Keratinocyte (primary cell): ENCODE measurements at regions not wholly inside any gene's neighbourhood (a gene's known extent, or its start where the extent isn't known, plus 50 kb on each side); places are given as distances from the start of the nearest gene placed in this dataset.

ENCODE experiments used
- DNase-seq: peaks from one replicate; pipeline ENCODE4 v3.0.0-alpha.2; 2011; ENCODE audit warnings: low read depth, missing footprints, low spot score
- FAIRE-seq: peaks from 2 replicates; lab custom pipeline; 2011; peaks lifted over from hg19 to GRCh38; lab: Jason Lieb, UNC
- H2AFZ ChIP-seq: 2 replicates; pipeline ENCODE4 v1.6.0; 2012; ENCODE audit warnings: low read length, control low read depth, inconsistent platforms; ENCODE audit not compliant: control insufficient read depth
- H3K27ac ChIP-seq: 2 replicates; pipeline ENCODE4 v1.5.1; 2011; ENCODE audit warnings: low read length; ENCODE audit not compliant: control insufficient read depth, insufficient read depth
- H3K27me3 ChIP-seq: 3 replicates; pipeline ENCODE4 v1.6.0; 2011; ENCODE audit warnings: low read length; ENCODE audit not compliant: control insufficient read depth, insufficient read depth; ENCODE audit errors: extremely low read depth
- H3K36me3 ChIP-seq, 2 experiments: 2 replicates in 1 of 2; 3 replicates in 1 of 2; pipeline ENCODE4 v1.5.1; 2011; ENCODE audit warnings: low read length in 2 of 2, mild to moderate bottlenecking in 1 of 2; ENCODE audit not compliant: control insufficient read depth in 2 of 2, insufficient read depth in 2 of 2; ENCODE audit errors: extremely low read depth in 1 of 2
- H3K4me1 ChIP-seq: 3 replicates; pipeline ENCODE4 v1.5.1; 2011; ENCODE audit warnings: low read length; ENCODE audit not compliant: control insufficient read depth, insufficient read depth; ENCODE audit errors: extremely low read depth
- H3K4me2 ChIP-seq: 3 replicates; pipeline ENCODE4 v1.6.0; 2011; ENCODE audit warnings: low read depth, low read length; ENCODE audit not compliant: control insufficient read depth, insufficient read depth; ENCODE audit errors: extremely low read depth
- H3K4me3 ChIP-seq, 3 experiments: fragments of 200-600 bp in 1 of 3; sonication (generic) in 1 of 3; 2 replicates in 2 of 3; 3 replicates in 1 of 3; pipeline ENCODE4 v1.5.1; 2011 to 2016; ENCODE audit warnings: low read length in 3 of 3, mild to moderate bottlenecking in 3 of 3, control low read depth in 2 of 3, inconsistent platforms in 1 of 3, low read depth in 1 of 3, mixed read lengths in 1 of 3, mixed run types in 1 of 3, moderate library complexity in 1 of 3; ENCODE audit not compliant: control insufficient read depth in 2 of 3, insufficient read depth in 2 of 3; ENCODE audit errors: extremely low read depth in 1 of 3
- H3K79me2 ChIP-seq: 2 replicates; pipeline ENCODE4 v1.6.0; 2012; ENCODE audit warnings: low read length; ENCODE audit not compliant: control insufficient read depth, insufficient read depth
- H3K9ac ChIP-seq: 3 replicates; pipeline ENCODE4 v1.6.0; 2011; ENCODE audit warnings: low read length; ENCODE audit not compliant: control insufficient read depth, insufficient read depth; ENCODE audit errors: extremely low read depth
- H3K9me1 ChIP-seq: 3 replicates; pipeline ENCODE4 v1.6.0; 2011; ENCODE audit warnings: low read length; ENCODE audit not compliant: control insufficient read depth, insufficient read depth; ENCODE audit errors: extremely low read depth
- H3K9me3 ChIP-seq: 2 replicates; pipeline ENCODE4 v1.5.1; 2012; ENCODE audit warnings: low read depth, low read length; ENCODE audit not compliant: control insufficient read depth
- H4K20me1 ChIP-seq: 3 replicates; pipeline ENCODE4 v1.6.0; 2011; ENCODE audit warnings: low read length; ENCODE audit not compliant: control insufficient read depth, insufficient read depth; ENCODE audit errors: extremely low read depth
- EZH2 ChIP-seq: IDR thresholded peaks from one replicate; pipeline ENCODE4 v1.6.1; 2012; ENCODE audit warnings: inconsistent platforms, mild to moderate bottlenecking, low read length, moderate library complexity
- dilution Hi-C: fragments of 300-500 bp; cut with MboI; formaldehyde crosslinking; loops from one replicate; pipeline ENCODE4 v1.7.0; 2020; ENCODE audit warnings: low sequenced_read_pairs; ENCODE audit not compliant: extremely low pct_ligation_motif_present
- TF ChIP-seq, protein P1 (sequence below), 3 experiments: IDR thresholded peaks in 1 of 3; conservative IDR thresholded peaks in 1 of 3; optimal IDR thresholded peaks in 1 of 3; 2 replicates in 2 of 3; 3 replicates in 1 of 3; pipeline versions ENCODE3 to v1.5.1; 2011; ENCODE audit warnings: low read length in 3 of 3, mild to moderate bottlenecking in 3 of 3, moderate library complexity in 2 of 3, control low read depth in 1 of 3, inconsistent platforms in 1 of 3; ENCODE audit not compliant: insufficient read depth in 2 of 3; ENCODE audit errors: extremely low read depth in 1 of 3

DNA sequence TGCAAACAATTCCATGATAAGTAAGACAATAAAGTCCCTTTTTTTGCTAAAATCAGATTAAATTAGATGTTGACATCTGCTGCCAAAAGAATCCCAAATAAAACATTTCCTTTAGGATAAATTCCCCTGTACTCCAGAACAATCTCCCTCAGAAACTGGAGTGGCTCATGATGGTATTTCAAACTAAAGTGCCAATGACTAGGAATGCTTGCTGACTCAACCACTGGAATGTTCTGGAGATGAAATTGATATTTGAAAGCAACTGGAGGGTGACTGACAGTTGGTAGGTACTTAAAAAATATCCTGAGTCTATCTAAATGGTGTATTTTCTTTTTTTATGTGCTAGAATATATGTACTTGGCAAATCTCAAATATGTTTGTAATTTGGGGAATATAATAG, 350.1 kb upstream of the TSHZ2 start:
- Histone ChIP-seq H3K79me2 (no peaks in the 10 kb centered on the region), H3K27ac (no peak overlapping the region), H3K4me2 (no peak overlapping the region), H3K4me1 (no peaks in the 10 kb centered on the region), H4K20me1 (no peaks in the 10 kb centered on the region), H2AFZ (no peak overlapping the region), H3K4me3 (no peak overlapping the region), H3K9ac (no peak overlapping the region), H3K9me1 (no peaks in the 10 kb centered on the region), H3K27me3 (no peaks in the 10 kb centered on the region), H3K36me3 (no peaks in the 10 kb centered on the region), H3K9me3 (no peaks in the 10 kb centered on the region)
- FAIRE-seq = no peak
- dilution Hi-C loops = no loop called here
- DNase-seq = no peak
- TF ChIP-seq, protein P1, sequence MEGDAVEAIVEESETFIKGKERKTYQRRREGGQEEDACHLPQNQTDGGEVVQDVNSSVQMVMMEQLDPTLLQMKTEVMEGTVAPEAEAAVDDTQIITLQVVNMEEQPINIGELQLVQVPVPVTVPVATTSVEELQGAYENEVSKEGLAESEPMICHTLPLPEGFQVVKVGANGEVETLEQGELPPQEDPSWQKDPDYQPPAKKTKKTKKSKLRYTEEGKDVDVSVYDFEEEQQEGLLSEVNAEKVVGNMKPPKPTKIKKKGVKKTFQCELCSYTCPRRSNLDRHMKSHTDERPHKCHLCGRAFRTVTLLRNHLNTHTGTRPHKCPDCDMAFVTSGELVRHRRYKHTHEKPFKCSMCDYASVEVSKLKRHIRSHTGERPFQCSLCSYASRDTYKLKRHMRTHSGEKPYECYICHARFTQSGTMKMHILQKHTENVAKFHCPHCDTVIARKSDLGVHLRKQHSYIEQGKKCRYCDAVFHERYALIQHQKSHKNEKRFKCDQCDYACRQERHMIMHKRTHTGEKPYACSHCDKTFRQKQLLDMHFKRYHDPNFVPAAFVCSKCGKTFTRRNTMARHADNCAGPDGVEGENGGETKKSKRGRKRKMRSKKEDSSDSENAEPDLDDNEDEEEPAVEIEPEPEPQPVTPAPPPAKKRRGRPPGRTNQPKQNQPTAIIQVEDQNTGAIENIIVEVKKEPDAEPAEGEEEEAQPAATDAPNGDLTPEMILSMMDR (optimal IDR thresholded peaks at IDR 0.05 in 1 of 3, IDR thresholded peaks at IDR 0.05 in 1 of 3, conservative IDR thresholded peaks at IDR 0.05 in 1 of 3; ENCODE audit: extremely low read depth in 1 of 3, insufficient read depth in 2 of 3, low read length in 3 of 3) = no peak
- no peak for TF ChIP-seq EZH2

DNA sequence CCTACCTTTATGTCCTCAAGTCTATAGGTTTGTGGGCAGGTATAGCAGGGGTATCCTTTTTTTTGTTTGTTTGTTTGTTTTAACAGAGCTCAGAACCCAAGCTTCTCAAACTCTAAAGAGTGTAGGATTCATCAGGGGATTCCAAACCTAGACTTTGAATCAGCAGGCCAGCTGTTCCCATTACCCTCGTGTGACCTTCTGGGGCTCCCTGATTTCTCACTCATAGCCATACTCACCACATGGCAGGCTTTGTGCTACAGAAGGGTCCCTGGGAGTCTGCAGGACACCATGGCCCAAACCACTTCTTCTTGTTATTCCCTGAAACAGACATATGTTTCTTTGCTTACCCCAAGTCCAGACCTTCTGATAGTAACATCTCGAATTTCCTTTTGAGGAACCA, 350.8 kb upstream of the TSHZ2 start:
- Histone ChIP-seq H3K27me3 (no peaks in the 10 kb centered on the region), H3K9me1 (no peaks in the 10 kb centered on the region), H2AFZ (no peak overlapping the region), H3K4me2 (no peak overlapping the region), H3K4me3 (no peak overlapping the region), H3K79me2 (no peaks in the 10 kb centered on the region), H4K20me1 (no peaks in the 10 kb centered on the region), H3K27ac (no peak overlapping the region), H3K9me3 (no peaks in the 10 kb centered on the region), H3K36me3 (no peaks in the 10 kb centered on the region), H3K4me1 (no peaks in the 10 kb centered on the region), H3K9ac (no peak overlapping the region)
- dilution Hi-C loops = no loop called here
- DNase-seq (no peak), FAIRE-seq (no peak)
- TF ChIP-seq, protein P1 (optimal IDR thresholded peaks at IDR 0.05 in 1 of 3, IDR thresholded peaks at IDR 0.05 in 1 of 3, conservative IDR thresholded peaks at IDR 0.05 in 1 of 3; ENCODE audit: extremely low read depth in 1 of 3, insufficient read depth in 2 of 3, low read length in 3 of 3) = no peak
